Tibial artery (tissue), 4 donors: ENCODE measurements at regions not wholly inside any gene's neighbourhood (a gene's known extent, or its start where the extent isn't known, plus 50 kb on each side); places are given as distances from the start of the nearest gene placed in this dataset.
"Not testable (repeated sequence)": the region's sequence is repeated elsewhere in the genome, so short reads cannot be mapped to it uniquely, and the experiment has no call there.

Experiments used
- DNase-seq, 2 donors: peaks; one replicate each; pipeline ENCODE4 v3.0.0-alpha.2; 2019
- H3K27ac ChIP-seq, 2 donors: fragments of 200-600 bp; sonication (generic) in 1 of 2; 1 replicate in 1 of 2; 2 replicates in 1 of 2; pipeline ENCODE4 v1.5.1; 2018 to 2019; ENCODE audit warnings: mild to moderate bottlenecking in 1 of 2
- H3K27me3 ChIP-seq, 2 donors: fragments of 200-600 bp; sonication (generic) in 1 of 2; one replicate each; pipeline versions ENCODE4 v1.5.1 to v1.6.0; 2016 to 2019
- H3K36me3 ChIP-seq, 3 donors: fragments of 200-600 bp; sonication (generic) in 2 of 3; one replicate each; pipeline ENCODE4 v1.5.1; 2016 to 2019; ENCODE audit warnings: mild to moderate bottlenecking in 2 of 3
- H3K4me1 ChIP-seq, 4 donors: fragments of 200-600 bp; sonication (generic) in 2 of 4; 1 replicate in 3 of 4; 2 replicates in 1 of 4; pipeline ENCODE4 v1.5.1; 2016 to 2019
- H3K4me3 ChIP-seq, 2 donors: fragments of 200-600 bp; sonication (generic) in 1 of 2; 1 replicate in 1 of 2; 2 replicates in 1 of 2; pipeline ENCODE4 v1.5.1; 2018 to 2019; ENCODE audit warnings: mild to moderate bottlenecking in 2 of 2
- H3K9me3 ChIP-seq, 3 donors: fragments of 200-600 bp; sonication (generic) in 1 of 3; one replicate each; pipeline ENCODE4 v1.5.1; 2016 to 2019
- intact Hi-C: fragments of 100-400 bp; cut with DNase I; formaldehyde crosslinking; loops from one replicate; pipeline ENCODE4 v1.15.0; 2023; ENCODE audit warnings: low total_unique reads
- TF ChIP-seq, protein P1 (sequence below), 2 experiments: fragments of 200-600 bp in 1 of 2; fragments of 450-650 bp in 1 of 2; IDR thresholded peaks; one replicate each; pipeline ENCODE4 v1.5.1; 2017 to 2019; ENCODE audit warnings: antibody characterized with exemption in 2 of 2, mild to moderate bottlenecking in 1 of 2, moderate library complexity in 1 of 2

DNA sequence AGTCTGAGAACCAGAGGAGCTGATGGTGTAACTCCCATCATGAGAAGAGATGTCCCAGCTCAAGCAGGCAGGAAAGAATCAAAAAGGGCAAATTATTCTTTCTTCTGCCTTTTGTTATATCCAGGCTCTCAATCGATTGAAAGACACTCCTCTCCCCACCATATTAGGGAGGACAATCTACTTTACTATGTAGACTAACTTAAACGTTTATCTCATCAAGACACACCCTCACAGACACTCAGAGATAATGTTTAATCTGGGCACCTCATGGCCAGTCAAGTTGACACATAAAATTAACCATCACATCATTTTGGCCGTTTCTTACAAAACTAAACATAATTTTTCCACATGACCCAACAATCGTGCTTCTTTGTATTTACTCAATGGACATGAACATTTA lies 534.3 kb upstream of the RORB start:
- H3K4me3 ChIP-seq = no peak overlapping the region
- no peak for DNase-seq
- H3K4me1 ChIP-seq = no peaks in the 10 kb centered on the region
- H3K9me3 ChIP-seq = no peaks in the 10 kb centered on the region
- intact Hi-C loops = no loop called here
- TF ChIP-seq, protein P1, sequence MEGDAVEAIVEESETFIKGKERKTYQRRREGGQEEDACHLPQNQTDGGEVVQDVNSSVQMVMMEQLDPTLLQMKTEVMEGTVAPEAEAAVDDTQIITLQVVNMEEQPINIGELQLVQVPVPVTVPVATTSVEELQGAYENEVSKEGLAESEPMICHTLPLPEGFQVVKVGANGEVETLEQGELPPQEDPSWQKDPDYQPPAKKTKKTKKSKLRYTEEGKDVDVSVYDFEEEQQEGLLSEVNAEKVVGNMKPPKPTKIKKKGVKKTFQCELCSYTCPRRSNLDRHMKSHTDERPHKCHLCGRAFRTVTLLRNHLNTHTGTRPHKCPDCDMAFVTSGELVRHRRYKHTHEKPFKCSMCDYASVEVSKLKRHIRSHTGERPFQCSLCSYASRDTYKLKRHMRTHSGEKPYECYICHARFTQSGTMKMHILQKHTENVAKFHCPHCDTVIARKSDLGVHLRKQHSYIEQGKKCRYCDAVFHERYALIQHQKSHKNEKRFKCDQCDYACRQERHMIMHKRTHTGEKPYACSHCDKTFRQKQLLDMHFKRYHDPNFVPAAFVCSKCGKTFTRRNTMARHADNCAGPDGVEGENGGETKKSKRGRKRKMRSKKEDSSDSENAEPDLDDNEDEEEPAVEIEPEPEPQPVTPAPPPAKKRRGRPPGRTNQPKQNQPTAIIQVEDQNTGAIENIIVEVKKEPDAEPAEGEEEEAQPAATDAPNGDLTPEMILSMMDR (IDR thresholded peaks at IDR 0.05) = no peak
- no peaks in the 10 kb centered on the region for H3K36me3 ChIP-seq
- no peak overlapping the region for H3K27ac ChIP-seq
- no peaks in the 10 kb centered on the region for H3K27me3 ChIP-seq

DNA sequence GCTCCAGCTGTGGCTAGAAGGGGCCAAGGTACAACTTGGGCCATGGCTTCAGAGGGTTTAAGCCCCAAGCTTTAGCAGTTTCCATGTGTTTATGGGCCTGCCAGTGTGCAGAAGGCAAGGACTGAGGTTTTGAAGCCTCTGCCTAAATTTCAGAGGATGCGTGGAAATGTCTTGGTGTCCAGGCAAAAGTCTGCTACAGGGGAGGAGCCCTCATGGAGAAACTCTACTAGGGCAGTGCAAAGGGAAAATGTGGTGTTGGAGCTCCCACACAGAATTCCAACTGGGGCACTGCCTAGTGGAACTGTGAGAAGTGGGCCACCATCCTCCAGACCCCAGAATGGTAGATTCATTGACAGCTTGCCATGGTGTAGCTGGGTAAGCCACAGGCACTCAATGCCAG lies 527.2 kb upstream of the RORB start:
- intact Hi-C loops = no loop called here
- TF ChIP-seq, protein P1 (IDR thresholded peaks at IDR 0.05) = no peak
- DNase-seq = no peak

GRCh38 chr9:73976424-73976823 lies 520.7 kb upstream of the RORB start:
- DNase-seq, H3K27me3 ChIP-seq, intact Hi-C loops, H3K9me3 ChIP-seq, H3K4me1 ChIP-seq, H3K36me3 ChIP-seq, H3K27ac ChIP-seq, H3K4me3 ChIP-seq: not testable (repeated sequence)

More for the DNA sequence above, 527.2 kb upstream of the RORB start:
- Histone ChIP-seq H3K9me3 (no peaks in the 10 kb centered on the region), H3K4me3 (no peak overlapping the region), H3K36me3 (no peaks in the 10 kb centered on the region), H3K27me3 (no peaks in the 10 kb centered on the region), H3K4me1 (no peaks in the 10 kb centered on the region), H3K27ac (no peak overlapping the region)

- H3K9me3 ChIP-seq = no peaks in the 10 kb centered on the region
- H3K27me3 ChIP-seq = no peaks in the 10 kb centered on the region
- intact Hi-C loops = no loop called here
- no peak overlapping the region for H3K27ac ChIP-seq
- H3K4me1 ChIP-seq = no peaks in the 10 kb centered on the region
- no peak overlapping the region for H3K4me3 ChIP-seq
- no peak for DNase-seq
- TF ChIP-seq, protein P1 (IDR thresholded peaks at IDR 0.05) = no peak
- no peaks in the 10 kb centered on the region for H3K36me3 ChIP-seq
Observed at GRCh38 chr9:73979894-73980264, 517.3 kb upstream of the RORB start.

DNA sequence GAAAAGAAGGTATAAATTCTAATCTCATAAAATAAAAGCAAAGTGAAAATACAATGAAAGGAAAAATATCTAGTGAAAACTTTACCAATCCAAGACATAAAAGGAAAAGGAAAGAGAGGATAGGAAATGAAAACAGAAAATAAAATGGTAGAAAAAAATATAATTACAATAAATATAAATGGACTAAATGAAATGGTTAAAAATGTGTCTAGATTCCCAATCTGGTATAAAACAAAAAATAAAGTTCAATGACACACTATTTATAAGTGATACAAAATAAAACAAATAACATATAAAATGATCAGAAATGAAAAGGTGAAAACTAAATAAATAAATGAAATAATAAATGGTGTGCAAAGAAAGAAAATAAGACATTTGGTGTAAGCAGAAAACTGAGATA lies 516.4 kb upstream of the RORB start:
- H3K9me3 ChIP-seq = no peaks in the 10 kb centered on the region
- intact Hi-C loops = no loop called here

DNA sequence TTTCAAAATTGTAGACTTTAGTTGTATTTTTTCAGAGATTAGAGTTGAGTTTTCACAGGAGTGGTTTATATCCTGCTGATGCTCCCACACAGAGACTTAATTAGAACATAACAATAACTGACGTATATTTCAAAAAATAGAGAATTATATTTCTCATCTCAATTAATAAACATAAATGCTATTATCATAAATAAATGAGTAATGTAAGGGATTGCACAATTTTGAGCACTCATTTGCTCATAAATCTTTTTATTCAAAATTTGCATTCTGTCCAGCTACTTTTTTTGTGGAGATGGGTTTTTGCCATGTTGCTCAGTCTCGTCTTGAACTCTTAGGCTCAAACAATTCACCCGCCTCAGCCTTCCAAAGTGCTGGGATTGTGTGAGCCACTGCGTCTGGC lies 515.7 kb upstream of the RORB start:
- Histone ChIP-seq H3K27ac (no peak overlapping the region), H3K9me3 (no peaks in the 10 kb centered on the region), H3K27me3 (no peaks in the 10 kb centered on the region), H3K36me3 (no peaks in the 10 kb centered on the region), H3K4me3 (no peak overlapping the region), H3K4me1 (no peaks in the 10 kb centered on the region)
- DNase-seq = no peak
- TF ChIP-seq, protein P1 (IDR thresholded peaks at IDR 0.05) = no peak
- intact Hi-C loops = no loop called here

More for the DNA sequence above, 516.4 kb upstream of the RORB start:
- Histone ChIP-seq H3K36me3 (no peaks in the 10 kb centered on the region), H3K27ac (no peak overlapping the region), H3K27me3 (no peaks in the 10 kb centered on the region), H3K4me3 (no peak overlapping the region), H3K4me1 (no peaks in the 10 kb centered on the region)
- TF ChIP-seq, protein P1 (IDR thresholded peaks at IDR 0.05) = no peak
- no peak for DNase-seq
